ENCODE measurements at regions not wholly inside any gene's neighbourhood (a gene's known extent, or its start where the extent isn't known, plus 50 kb on each side); places are given as distances from the start of the nearest gene placed in this dataset.
"Not testable (repeated sequence)": the region's sequence is repeated elsewhere in the genome, so short reads cannot be mapped to it uniquely, and the experiment has no call there.

DNA sequence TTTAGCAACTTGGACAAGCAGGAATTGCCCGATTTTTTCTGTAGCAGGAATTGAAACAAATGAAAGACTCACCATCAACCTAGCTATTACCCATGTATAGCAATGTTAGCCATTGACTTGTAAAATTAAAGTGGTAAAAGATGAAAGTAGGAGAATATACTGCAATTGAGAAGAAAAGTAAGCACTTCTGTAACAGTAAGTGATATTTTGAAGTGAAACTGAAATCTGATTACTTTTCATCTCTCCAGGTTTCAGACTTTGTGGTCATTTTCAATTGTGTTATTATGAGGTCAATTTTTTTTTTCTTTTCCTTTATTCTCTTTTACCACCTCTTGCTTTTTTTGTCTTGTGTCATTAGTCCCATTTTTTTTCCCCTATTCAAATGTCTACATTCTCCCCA, 1078.2 kb downstream of the ZPLD1 start:
- no peak for DNase-seq

DNA sequence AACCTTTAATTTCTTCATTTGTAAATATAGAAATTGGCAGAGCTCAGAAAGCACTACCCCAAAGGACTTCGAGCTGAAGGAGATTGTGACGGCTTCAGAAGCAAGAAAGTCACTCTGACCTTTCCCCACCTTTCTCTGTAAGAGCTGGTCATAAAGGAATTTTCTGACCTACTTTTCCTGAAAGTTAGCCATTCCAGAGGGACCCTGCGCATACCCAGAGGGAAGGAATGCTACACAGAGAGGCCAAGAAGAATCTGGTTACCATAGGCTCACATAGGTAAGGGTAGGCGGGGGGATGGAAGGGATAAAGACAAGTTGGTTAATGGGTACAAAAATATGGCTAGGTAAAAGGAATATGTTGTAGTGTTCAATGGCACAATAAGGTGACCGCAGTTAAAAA, 1080.3 kb downstream of the ZPLD1 start:
- no peak for DNase-seq

DNA sequence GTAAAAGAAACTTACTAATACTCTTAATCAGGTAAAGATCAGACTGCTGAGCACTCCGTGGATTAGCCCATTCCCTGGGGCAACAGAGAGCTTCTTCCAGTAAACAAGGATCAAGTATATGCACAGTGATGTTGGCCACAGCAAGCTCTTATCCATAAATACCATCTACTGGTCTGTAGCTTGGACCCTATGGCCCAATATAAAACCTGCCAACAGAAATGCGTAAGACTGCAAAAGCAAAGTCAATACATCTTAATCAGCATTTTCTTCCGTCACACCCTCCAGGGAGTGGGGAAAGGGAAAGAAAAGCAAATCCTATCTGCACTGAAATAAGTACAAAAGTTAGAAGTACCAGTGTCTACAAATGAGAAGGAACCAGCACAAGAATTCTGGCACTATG, 1082.1 kb downstream of the ZPLD1 start:
- no peak for DNase-seq

DNA sequence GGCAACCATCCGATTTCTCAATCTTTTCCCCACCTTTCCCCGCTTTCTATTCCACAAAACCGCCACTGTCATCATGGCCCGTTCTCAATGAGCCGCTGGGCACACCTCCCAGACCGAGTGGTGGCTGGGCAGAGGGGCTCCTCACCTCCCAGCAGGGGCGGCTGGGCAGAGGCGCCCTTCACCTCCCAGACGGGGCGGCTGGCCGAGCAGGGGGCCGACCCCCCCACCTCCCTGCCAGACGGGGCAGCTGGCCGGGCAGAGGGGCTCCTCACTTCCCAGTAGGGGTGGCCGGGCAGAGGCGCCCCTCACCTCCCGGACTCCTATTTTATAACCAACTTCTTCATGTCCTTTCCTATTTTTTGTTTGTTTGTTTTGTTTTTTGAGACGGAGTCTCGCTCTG, 1096.5 kb downstream of the ZPLD1 start:
- DNase-seq: not testable (repeated sequence)

DNA sequence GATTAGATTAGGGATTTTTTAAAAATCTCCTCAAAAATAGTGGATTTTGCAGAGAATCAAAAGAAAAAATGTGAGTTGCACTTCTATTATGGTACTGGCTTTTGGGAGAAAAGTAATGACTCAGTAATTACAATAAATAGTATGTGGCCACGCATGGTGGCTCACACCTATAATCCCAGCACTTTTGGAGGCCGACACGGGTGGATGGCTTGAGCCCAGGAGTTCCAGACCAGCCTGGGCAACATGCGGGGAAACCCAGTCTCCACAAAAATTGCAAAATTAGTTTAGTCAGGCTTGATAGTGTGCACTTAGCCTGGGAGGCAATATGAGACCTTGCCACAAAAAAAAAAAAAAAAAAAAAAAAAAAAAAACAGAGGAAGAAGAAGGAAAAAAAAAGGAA, 1098.2 kb downstream of the ZPLD1 start:
- no peak for DNase-seq

DNA sequence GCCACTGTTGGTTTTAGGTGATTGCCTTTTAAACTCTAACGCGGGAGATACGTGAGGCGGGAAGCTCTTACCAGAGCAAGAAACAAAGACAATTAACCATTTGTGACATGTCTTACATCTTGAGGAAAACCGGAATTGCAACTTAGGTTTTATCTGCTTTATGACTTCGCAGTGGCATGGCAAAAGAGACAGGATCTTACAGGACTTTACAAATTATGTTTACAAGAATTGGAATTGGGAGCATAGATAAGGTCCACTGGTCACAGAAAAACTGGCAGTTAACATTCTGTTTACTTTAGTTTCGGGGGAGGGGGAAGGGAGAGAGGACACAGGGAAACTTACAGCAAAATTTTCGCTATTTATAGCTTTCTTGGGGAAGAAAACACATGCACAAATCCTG, 1119.6 kb downstream of the ZPLD1 start:
- DNase-seq: no peak

DNA sequence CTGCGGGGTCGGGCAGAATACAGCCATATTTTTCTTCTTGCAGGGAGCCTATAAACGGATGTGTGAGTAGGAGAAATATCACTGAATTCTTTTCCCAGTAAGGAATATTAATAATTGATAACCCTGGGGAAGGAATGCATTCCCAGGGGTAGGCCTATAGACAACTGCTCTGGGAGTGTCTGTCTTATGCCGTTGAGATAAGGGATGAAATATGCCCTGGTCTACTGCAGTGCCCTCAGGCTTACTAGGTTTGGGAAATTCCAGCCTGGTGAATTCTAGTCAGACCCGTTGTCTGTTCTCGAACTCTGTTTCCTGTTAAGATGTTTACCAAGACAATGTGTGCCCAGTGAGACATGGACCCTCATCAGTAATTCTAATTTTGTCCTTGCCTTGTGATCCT, 1129.3 kb downstream of the ZPLD1 start:
- not testable (repeated sequence) for DNase-seq

DNA sequence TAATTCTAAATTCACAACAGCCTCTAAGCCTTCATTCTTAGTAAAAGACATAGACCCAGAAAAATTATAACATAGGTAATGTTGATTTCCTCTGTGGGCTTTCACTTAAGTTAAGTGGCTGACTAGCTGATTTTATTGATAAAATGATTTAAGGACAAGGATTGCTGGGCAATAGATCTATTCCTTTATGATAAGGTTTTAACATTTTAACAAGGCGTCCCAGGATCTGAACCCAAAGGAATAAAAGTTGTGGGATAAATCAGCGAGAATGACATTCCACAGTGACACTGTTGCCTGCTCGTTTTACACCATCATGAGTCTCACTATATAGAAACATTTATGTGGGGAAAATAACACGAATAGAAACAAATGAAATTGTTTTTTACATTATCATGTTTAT, 1151.0 kb downstream of the ZPLD1 start:
- no peak for DNase-seq

DNA sequence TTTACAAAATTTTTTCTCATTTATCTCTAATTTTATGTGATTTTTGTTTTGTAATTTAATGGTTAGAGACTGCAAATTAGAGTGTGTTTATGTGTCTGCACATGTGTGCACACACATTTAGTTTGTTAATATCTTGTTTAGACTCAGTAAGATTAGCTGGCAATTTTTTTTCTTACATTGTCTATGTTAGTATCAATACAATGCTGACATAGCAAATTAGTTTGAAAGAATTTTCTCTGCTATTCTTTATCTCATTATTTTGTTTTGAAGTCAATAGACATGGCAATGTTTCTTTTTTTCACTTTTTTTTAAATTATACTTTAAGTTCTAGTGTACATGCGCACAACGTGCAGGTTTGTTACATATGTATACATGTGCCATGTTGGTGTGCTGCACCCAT, 1155.0 kb downstream of the ZPLD1 start:
- DNase-seq: no peak

DNA sequence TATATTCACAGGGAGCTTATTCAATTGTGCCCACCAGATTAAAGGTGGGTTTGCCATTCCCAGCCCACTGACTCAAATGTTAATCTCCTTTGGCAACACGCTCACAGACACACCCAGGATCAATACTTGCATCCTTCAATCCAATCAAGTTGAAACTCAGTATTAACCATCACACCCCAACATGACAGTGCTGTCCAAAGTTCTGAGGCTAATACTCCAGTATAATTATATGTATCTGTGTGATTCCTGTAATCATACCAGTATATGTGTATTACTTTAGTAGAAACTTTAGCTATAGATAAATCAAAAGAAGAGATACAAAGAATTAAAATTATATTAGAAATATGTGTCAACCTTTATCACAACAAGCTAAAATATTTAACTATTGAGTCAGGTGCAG, 1166.0 kb downstream of the ZPLD1 start:
- DNase-seq: no peak

DNA sequence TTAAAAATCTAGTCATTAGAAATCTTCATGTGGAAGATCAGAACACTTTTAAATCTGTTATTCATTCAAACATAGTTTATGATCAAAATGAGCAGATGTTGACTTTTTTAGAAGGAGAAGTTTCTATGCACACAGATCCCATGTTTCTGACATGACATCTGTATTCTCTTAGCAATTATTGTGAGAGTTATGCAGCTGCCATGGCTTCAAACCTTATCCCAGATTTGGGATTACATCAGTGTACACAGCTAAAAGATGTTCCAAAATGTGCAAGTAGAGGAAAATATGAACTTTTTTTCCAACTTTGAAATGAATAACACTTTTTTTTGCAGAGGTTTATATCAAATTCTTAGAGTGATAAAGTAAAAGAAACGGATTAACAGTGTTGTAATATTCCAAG, 1166.9 kb downstream of the ZPLD1 start:
- no peak for DNase-seq

DNA sequence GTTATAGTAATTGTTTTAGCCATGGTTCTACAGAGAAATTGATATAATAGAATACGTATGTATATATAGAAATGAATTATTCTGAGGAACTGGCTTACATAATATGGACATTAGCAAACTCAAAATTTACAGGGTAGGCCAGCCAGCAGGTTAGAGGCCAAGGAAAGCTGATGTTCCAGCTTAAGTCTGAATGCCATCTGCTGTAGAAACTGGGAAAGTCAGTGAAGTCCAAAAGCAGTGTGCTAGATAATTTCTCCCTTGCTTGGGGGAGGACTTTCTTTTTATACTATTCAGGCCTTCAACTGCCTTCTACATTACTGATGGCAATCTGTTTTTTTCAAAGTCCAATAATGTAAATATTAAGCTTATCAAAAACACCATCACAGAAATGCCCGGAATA, 1174.7 kb downstream of the ZPLD1 start:
- no peak for DNase-seq

DNA sequence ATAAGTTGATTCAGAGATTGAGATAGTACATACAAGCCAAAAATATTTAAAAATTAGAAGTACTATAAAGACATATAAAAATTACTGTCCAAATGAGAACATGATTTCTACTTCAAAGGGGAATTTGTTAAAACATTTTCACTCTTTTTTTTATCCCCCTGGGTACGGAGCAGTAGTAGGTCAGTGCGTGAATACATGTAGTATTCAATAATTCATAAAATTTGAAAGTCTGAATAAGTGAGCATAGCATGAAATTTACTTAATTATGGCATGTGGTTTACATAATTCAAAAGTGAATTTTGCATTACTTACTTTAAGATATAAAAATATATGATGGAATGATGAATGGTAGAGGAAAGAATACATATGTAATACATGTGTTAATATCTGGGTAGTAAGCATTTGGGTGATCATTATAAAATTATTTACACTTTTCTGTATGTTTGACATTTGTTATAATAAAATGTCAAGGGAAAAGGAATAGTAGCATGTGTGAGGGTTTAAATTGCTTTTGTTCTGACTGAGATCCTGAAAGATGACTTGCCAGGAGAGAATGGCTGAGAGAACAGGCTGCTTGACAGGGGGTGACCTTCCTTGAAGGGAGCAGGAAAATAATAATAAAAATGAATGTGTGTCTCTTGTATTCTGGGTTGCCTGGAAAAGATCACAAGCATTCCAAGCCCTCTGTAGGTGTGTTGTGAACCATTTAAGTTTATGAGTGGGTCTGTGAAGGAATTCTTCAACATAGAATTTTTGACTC, 1178.8 kb downstream of the ZPLD1 start:
- no peak for DNase-seq

DNA sequence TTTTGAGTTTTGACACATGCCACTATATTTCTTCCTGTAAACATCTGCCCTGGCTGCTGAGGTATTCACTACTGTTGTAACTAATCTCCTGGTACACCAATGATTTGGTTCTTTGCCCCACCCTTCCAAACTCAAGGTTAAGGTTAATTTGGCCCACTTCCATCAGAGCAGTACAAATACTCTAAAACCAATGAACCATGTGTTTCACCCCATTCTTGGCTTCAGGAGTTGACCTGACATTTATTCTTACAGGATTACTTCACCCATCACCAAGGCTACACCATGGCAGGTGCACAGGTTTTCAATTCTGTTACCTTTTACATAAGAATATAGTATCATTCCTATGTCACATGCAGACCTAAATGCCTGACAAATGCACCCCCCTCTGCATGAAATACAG, 1179.9 kb downstream of the ZPLD1 start:
- DNase-seq: no peak

DNA sequence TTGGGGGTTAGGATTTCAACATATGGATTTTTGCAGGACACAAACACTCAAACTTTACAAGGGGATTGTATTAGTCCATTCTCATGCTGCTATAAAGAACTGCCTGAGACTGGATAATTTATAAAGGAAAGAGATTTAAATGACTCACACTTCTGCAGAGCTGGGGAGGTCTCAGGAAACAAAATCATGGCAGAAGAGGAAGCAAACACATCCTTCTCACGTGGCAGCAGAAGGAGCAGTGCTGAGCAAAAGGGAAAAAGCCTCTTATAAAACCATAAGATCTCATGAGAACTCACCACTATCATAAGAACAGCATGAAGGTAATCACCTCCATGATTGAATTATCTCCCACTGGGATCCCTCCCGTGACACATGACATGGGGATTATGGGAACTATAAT, 1183.1 kb downstream of the ZPLD1 start:
- DNase-seq: no peak

DNA sequence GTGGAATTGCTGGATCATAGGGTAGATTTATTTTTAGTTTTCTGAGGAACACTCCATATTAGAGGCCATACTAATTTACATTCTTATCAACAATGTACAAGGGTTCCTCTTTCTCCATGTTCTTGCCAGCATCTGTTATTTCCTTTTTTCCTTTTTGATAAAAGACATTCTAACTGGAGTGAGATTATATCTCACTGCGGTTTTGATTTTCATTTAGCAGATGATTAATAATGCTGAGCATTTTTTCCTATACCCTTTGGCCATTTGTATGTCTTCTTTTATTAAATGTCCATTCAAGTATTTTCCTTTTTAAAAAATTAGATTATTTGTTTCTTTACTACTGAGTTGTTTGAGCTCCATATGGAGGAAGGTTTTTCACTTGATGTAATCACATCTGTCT, 1189.5 kb downstream of the ZPLD1 start:
- DNase-seq: no peak

DNA sequence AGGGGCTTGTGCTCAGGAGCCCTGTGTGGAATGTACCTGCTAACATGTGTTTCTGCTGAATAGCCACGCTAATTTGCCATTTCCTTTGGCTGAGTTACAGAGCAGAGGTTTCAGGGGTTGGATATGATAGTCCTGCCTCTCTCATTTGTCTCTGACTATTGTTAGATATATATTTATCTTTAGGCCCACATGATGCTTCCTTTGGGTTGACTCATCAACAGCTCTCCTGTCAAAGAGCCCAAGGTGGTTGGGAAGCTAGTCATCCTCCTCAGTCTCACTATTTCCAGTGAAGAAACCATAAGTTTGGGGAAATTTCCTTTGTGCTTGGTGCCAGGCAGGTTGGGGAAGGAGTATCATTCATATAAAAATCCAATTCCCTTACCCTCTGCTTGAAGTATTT, 1194.6 kb downstream of the ZPLD1 start:
- DNase-seq: no peak

DNA sequence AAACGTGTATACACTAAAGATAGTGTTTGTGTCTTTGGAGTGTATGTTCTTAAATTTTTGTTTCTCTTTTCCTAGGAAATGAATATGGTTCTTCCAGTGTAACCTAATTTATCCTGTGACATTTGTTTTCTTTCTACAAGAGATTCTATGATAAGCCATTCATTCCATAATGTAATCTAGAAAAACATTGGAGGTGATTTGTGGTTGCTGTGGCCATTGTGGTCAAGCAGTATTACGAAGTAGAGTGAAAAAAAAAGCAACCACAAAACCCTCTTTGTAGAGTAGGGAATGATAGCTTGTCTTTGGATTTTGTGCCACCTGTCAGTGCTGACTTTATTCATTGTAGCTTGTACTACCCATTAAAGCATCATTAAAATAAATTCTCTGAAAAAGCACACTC, 1209.6 kb downstream of the ZPLD1 start:
- DNase-seq: no peak

DNA sequence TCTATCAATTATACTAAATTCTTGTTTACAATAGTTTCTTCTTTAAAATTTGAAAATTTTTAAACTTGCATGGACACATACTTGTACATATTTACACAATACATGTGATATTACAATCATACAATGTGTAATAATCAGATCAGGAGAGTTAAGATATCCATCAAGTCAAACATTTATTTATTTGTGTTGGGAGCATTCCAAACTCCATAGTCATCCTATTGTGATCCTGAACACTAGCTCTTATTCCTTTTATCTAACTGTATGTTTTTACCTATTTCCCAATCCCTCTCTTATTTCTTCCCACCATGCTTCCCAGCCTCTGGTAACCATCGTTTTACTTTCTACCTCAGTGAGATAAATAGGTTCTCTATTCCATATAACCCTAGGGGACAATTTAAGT, 1219.2 kb downstream of the ZPLD1 start:
- DNase-seq: no peak

DNA sequence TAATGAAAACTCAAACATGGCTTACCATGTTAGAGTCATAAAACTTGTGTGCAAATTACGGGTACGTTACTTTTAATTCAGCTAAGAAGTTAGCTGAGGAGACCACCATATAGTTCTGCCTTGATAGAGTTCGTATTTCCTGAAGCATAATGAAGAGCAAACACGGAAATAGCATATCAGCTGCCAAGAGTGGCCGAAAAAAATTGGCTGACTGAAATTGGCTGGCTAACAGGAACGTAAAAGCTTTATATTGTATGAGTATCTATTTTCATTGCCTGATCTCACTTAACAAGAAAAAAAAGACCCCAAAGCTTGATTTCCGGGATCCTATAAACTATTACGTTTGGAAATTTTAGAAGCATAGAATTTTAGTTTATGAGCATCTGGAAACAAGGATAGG, 1222.9 kb downstream of the ZPLD1 start:
- no peak for DNase-seq

DNA sequence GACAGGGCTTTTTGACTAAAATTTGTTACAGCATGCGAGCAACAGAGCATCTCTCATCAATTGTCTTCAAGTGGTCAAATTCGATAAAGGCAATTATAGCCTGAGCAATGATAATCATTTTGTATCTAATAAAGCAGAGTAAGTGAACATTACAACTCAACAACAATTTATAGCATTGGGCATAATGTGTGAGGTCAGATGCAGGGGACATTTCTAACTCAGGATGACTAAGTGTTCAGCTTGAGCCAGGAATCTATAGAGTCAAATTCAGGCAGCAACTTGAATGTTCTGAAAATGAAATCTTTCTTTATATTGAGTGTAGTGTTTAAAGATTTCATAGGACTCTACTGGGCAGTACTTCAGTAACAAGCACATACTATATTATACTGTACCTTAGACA, 1226.0 kb downstream of the ZPLD1 start:
- DNase-seq: no peak

DNA sequence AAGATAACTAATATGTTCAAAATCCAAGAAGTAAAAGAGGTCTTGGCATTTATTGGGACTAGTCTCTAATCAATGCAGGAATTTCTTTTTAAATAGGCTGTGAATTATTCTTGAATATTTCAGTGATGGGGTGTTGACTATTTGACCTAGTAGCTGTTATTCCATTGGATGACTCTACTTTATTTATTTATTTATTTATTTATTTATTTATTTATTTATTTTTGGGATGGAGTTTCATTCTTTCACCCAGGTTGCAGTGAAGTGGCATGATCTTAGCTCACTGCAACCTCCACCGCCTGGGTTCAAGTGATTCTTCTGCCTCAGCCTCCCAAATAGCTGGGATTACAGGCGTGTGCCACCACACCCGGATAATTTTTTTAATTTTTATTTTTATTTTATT, 1227.8 kb downstream of the ZPLD1 start:
- no peak for DNase-seq

DNA sequence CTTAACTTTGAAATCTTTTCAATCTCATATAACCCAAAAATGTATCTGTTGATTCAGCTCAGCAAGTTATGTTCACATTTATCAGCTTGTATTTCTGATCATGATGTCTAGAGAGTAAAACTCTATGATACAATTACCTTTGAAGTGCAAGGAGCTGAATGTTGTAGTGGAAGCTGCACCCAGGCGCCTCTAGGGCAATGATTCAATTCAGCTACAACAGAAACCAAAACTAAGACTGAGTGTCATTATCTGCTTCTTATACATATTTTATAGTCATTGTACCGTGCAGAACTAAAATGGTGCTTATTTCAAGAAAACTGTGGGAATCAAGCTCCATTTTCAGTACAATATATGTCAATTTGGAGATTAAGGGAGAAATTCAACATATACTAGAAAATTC, 1237.5 kb downstream of the ZPLD1 start:
- no peak for DNase-seq

DNA sequence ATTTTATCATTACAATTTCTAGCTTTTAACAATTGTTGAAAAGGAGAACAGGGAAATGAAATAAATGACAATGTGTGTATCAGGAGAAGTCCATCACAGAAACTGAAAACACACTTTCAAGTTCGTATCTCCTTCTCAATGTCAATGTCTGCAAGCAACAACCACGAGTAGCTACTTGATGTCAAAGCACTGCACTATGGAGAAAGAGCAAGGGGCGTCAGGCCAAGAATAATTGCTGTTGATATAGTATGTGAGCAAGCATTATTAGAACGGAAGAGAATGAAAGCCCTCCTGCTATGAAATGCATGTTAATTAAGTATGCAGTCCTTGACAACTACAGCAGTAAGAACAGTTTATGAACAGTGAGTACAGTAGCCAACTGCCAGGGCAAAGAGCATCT, 1250.1 kb downstream of the ZPLD1 start:
- DNase-seq: no peak

DNA sequence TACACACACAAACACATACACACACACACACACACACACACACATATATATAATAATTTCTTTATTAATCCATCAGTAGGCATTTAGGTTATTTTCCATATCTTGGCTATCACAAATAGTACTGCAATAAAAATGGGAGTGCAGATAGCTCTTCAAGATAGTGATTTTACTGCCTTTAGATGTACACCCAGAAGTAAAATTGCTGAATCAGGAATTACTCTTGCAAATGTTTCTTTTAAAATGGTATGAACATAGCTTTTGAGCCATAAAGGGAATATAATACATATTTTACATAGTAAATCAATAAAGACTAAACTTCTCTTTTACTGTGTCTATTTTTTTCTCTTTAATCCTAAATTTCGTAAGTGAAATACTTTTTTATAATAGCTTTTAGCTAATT, 1251.1 kb downstream of the ZPLD1 start:
- DNase-seq: no peak

DNA sequence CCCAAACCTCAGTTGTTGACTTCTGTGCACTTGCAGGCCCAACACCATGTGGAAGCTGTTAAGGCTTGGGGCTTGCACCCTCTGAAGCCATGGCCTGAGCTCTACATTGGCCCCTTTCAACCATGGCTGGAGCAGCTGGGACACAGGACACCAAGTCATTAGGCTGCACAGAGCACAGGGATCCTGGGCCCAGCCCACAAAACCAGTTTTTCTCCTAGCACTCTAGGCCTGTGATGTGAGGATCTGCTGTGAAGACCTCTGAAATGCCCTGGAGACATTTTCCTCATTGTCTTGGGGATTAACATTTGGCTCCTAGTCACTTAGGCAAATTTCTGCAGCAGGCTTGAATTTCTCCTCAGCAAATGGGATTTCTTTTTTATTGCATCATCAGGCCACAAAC, 1255.7 kb downstream of the ZPLD1 start:
- DNase-seq: no peak

Data from effector CD4-positive, alpha-beta T cell (primary cell).